Sigmoid colon (tissue), 6 donors: ENCODE measurements at regions not wholly inside any gene's neighbourhood (a gene's known extent, or its start where the extent isn't known, plus 50 kb on each side); places are given as distances from the start of the nearest gene placed in this dataset.

Experiments
- DNase-seq: peaks from one replicate; pipeline ENCODE4 v3.0.0-alpha.2; 2019
- H3K27ac ChIP-seq, 4 donors: fragments of 200-600 bp; sonication (generic); one replicate each; pipeline ENCODE4 v1.5.1; 2016 to 2019; ENCODE audit warnings: mild to moderate bottlenecking in 1 of 4
- H3K27me3 ChIP-seq, 3 donors: fragments of 200-600 bp; sonication (generic); one replicate each; pipeline ENCODE4 v1.5.1; 2019; ENCODE audit warnings: mild to moderate bottlenecking in 1 of 3
- H3K36me3 ChIP-seq, 4 donors: fragments of 200-600 bp; sonication (generic); one replicate each; pipeline ENCODE4 v1.5.1; 2016 to 2019
- H3K4me1 ChIP-seq, 4 donors: fragments of 200-600 bp; sonication (generic); one replicate each; pipeline ENCODE4 v1.5.1; 2017 to 2019
- H3K4me3 ChIP-seq, 4 donors: fragments of 200-600 bp; sonication (generic); one replicate each; pipeline ENCODE4 v1.5.1; 2017 to 2019; ENCODE audit warnings: mild to moderate bottlenecking in 2 of 4, moderate library complexity in 1 of 4
- H3K9me3 ChIP-seq, 4 donors: fragments of 200-600 bp in 3 of 4; sonication (generic) in 3 of 4; one replicate each; pipeline versions ENCODE4 v1.5.1 to v1.6.1; 2013 to 2019
- EP300 ChIP-seq, 4 donors: sonication (generic); formaldehyde crosslinking; IDR thresholded peaks; one replicate each; pipeline ENCODE4 v1.6.1; 2017; ENCODE audit warnings: antibody characterized with exemption in 4 of 4
- POLR2A ChIP-seq, 2 donors: fragments of 450-650 bp; IDR thresholded peaks; one replicate each; pipeline ENCODE4 v1.6.1; 2016; ENCODE audit warnings: antibody characterized with exemption in 2 of 2, mild to moderate bottlenecking in 2 of 2, moderate library complexity in 2 of 2
- POLR2AphosphoS5 ChIP-seq, 4 donors: sonication (generic); formaldehyde crosslinking; IDR thresholded peaks; one replicate each; pipeline ENCODE4 v1.6.1; 2017; ENCODE audit warnings: antibody characterized with exemption in 4 of 4
- WGBS, 2 donors: extraction: QIAGEN DNeasy Blood & Tissue Kit; methylation state at CpG; one replicate each; pipeline ENCODE4 v1.1.7; 2013; 5-methylcytosine and 5-hydroxymethylcytosine counted together
- intact Hi-C: fragments of 100-400 bp; cut with DNase I; formaldehyde crosslinking; loops from one replicate; pipeline ENCODE4 v1.15.1; 2023
- TF ChIP-seq, protein P1 (sequence below), 4 experiments: fragments of 450-650 bp in 3 of 4; fragments of 200-600 bp in 1 of 4; IDR thresholded peaks; one replicate each; pipeline ENCODE4 v1.5.1; 2016 to 2019; ENCODE audit warnings: antibody characterized with exemption in 4 of 4, mild to moderate bottlenecking in 3 of 4, moderate library complexity in 2 of 4
- donor health status: healthy with polysubstance abuse.
- donor health status: healthy.

DNA sequence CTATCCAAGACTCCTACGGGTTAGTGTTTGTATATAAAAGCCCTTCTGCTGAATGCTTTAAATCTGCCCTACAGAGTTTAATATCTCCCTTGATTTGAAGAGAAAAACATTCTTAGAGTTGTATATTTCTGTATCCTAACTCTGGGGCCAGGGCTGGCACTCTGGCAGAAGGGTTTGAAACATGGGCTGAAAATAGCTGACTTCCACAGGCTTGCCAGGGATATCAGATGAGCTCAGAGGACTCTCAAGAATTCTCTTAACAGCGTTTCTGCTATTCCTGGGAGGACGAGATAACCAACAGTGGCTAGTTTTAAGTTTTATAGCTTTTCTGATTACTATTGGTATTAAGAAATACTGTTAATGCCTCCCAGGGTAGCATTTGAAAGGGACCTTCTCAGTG, 127.5 kb downstream of the LIG4 start:
- DNase-seq, result no peak
- 74 to 76% methylated on average over 3 of the region's 3 CpGs for WGBS, 2 donors
- H3K4me1 ChIP-seq, result no peaks in the 10 kb centered on the region
- no peak overlapping the region for H3K4me3 ChIP-seq
- no peaks in the 10 kb centered on the region for H3K9me3 ChIP-seq
- no peaks in the 10 kb centered on the region for H3K36me3 ChIP-seq
- no peaks in the 10 kb centered on the region for H3K27me3 ChIP-seq
- intact Hi-C loops, result no loop called here
- no peak overlapping the region for H3K27ac ChIP-seq
- TF ChIP-seq POLR2A (IDR thresholded peaks at IDR 0.05) (no peak), EP300 (IDR thresholded peaks at IDR 0.05) (no peak), POLR2AphosphoS5 (IDR thresholded peaks at IDR 0.05) (no peak)
- TF ChIP-seq, protein P1, sequence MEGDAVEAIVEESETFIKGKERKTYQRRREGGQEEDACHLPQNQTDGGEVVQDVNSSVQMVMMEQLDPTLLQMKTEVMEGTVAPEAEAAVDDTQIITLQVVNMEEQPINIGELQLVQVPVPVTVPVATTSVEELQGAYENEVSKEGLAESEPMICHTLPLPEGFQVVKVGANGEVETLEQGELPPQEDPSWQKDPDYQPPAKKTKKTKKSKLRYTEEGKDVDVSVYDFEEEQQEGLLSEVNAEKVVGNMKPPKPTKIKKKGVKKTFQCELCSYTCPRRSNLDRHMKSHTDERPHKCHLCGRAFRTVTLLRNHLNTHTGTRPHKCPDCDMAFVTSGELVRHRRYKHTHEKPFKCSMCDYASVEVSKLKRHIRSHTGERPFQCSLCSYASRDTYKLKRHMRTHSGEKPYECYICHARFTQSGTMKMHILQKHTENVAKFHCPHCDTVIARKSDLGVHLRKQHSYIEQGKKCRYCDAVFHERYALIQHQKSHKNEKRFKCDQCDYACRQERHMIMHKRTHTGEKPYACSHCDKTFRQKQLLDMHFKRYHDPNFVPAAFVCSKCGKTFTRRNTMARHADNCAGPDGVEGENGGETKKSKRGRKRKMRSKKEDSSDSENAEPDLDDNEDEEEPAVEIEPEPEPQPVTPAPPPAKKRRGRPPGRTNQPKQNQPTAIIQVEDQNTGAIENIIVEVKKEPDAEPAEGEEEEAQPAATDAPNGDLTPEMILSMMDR (IDR thresholded peaks at IDR 0.05), result no peak

DNA sequence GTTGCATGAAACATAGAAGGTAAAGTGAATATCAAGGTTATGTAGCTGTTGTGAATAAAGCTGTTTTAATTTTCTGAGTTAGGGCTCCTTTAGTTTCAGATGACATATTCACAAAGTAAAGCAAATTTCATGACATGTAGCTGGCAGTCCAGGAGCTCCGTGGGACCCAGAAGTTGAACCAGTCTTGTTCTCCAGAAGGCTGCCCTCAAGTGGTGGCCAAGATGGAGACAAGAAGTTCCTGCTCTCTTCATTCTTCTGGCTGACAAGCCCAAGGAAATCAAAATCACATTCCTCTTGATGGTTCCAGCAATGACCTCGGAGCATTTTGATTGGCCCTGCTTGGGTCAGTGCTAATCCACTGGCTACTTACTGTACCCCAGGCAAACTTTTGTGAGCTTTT, 128.7 kb downstream of the LIG4 start:
- no peak overlapping the region for H3K27ac ChIP-seq
- no peaks in the 10 kb centered on the region for H3K27me3 ChIP-seq
- TF ChIP-seq POLR2AphosphoS5 (IDR thresholded peaks at IDR 0.05) (no peak), POLR2A (IDR thresholded peaks at IDR 0.05) (no peak), EP300 (IDR thresholded peaks at IDR 0.05) (no peak)
- TF ChIP-seq, protein P1 (IDR thresholded peaks at IDR 0.05), result no peak
- intact Hi-C loops, result no loop called here
- no peaks in the 10 kb centered on the region for H3K36me3 ChIP-seq
- H3K9me3 ChIP-seq, result no peaks in the 10 kb centered on the region
- no peak for DNase-seq
- WGBS, 2 donors, result 69 to 75% methylated on average over 2 of the region's 2 CpGs
- no peaks in the 10 kb centered on the region for H3K4me1 ChIP-seq
- H3K4me3 ChIP-seq, result no peak overlapping the region

DNA sequence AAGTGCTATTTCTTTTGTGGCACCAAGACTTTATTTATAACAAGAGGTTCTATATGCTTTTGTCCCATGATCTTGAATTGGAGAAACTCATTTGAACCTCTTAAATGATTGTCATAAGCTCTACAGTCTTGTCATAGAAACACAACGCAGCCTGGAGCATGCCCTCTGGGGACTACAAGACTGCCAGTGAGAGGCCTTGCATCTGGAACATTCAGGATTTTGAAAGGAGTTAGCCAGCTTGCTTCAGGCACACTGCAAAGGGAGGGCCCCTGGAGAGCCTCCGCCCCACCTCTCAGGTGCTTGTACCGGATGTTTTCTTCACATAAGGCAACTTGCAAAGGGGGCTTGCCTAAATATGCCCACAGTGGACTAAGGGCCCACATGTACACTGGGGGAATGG, 130.5 kb downstream of the LIG4 start:
- intact Hi-C loops, result no loop called here
- H3K36me3 ChIP-seq, result no peaks in the 10 kb centered on the region
- no peaks in the 10 kb centered on the region for H3K4me1 ChIP-seq
- TF ChIP-seq POLR2AphosphoS5 (IDR thresholded peaks at IDR 0.05) (no peak), EP300 (IDR thresholded peaks at IDR 0.05) (no peak)
- TF ChIP-seq, protein P1 (IDR thresholded peaks at IDR 0.05), result no peak
- no peak for DNase-seq
- no peak overlapping the region for H3K4me3 ChIP-seq
- H3K27me3 ChIP-seq, result no peaks in the 10 kb centered on the region
- 78 to 80% methylated on average over 3 of the region's 3 CpGs for WGBS, 2 donors
- H3K27ac ChIP-seq, result no peak overlapping the region
- H3K9me3 ChIP-seq, result no peaks in the 10 kb centered on the region

DNA sequence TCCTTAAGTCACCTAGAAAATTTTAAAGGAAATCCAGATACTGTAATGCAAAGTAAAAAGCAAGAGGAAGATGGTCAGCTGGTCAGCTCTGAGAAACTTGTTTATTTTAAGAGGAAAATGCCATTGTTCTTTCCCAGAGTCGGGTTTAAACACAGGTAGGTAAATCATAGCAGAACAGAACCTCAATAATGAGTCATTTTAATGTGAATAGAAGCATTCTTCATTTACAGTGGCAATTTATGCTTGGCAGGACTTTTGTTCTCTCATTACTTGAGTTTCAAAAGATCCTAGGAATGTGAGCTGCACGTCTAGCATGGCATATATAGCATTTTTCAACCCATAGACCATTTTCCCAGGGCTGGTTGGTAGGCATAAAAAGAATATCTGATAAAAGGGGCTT, 132.3 kb downstream of the LIG4 start:
- TF ChIP-seq EP300 (IDR thresholded peaks at IDR 0.05) (no peak), POLR2AphosphoS5 (IDR thresholded peaks at IDR 0.05) (no peak), POLR2A (IDR thresholded peaks at IDR 0.05) (no peak)
- TF ChIP-seq, protein P1 (IDR thresholded peaks at IDR 0.05), result no peak
- no peaks in the 10 kb centered on the region for H3K27me3 ChIP-seq
- H3K4me3 ChIP-seq, result no peak overlapping the region
- DNase-seq, result no peak
- H3K4me1 ChIP-seq, result no peaks in the 10 kb centered on the region
- H3K9me3 ChIP-seq, result no peaks in the 10 kb centered on the region
- no peak overlapping the region for H3K27ac ChIP-seq
- intact Hi-C loops, result no loop called here
- no peaks in the 10 kb centered on the region for H3K36me3 ChIP-seq
- WGBS, 2 donors, result 1 to 7% methylated on average over 2 of the region's 2 CpGs

DNA sequence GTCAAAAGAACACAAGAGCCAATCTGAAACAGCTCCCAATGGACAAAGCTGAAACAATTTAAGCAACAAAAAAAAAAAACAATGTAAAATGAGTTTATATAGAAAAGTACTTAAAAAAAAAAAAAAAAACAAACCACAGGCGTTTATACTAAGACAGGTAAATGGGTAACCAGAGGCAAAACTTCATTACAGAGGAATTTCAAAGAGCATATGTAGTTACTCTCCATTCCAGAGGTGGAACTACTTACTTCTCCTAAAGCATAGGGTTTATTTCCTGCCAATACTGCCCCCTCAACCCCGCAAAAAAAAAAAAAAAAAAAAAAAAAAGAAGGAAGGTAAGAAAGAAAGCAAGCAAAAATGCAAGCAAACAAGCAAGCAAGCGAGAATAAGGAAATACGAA, 132.9 kb downstream of the LIG4 start:
- TF ChIP-seq, protein P1 (IDR thresholded peaks at IDR 0.05), result no peak
- TF ChIP-seq EP300 (IDR thresholded peaks at IDR 0.05), result no peak
- TF ChIP-seq POLR2A (IDR thresholded peaks at IDR 0.05), result no peak
- no peak for TF ChIP-seq POLR2AphosphoS5 (IDR thresholded peaks at IDR 0.05)
- Histone ChIP-seq H3K36me3 (no peaks in the 10 kb centered on the region), H3K4me3 (no peak overlapping the region), H3K27me3 (no peaks in the 10 kb centered on the region), H3K27ac (no peak overlapping the region), H3K9me3 (no peaks in the 10 kb centered on the region), H3K4me1 (no peaks in the 10 kb centered on the region)
- intact Hi-C loops, result no loop called here
- no peak for DNase-seq
- 32 to 64% methylated on average over 4 of the region's 4 CpGs for WGBS, 2 donors
